SU-DHL-6 (cell line): ENCODE measurements at regions not wholly inside any gene's neighbourhood (a gene's known extent, or its start where the extent isn't known, plus 50 kb on each side); places are given as distances from the start of the nearest gene placed in this dataset.

Source experiments
- CTCF ChIP-seq: fragments of 200-600 bp; sonication (generic); IDR thresholded peaks from one replicate; pipeline ENCODE4 v1.5.1; 2017; ENCODE audit warnings: antibody characterized with exemption, mild to moderate bottlenecking, low read length, moderate library complexity; ENCODE audit not compliant: insufficient read depth, poor library complexity, severe bottlenecking
- EZH2phosphoT487 ChIP-seq: fragments of 200-600 bp; sonication (generic), shearing (Covaris generic); conservative IDR thresholded peaks from 2 replicates; pipeline ENCODE4 v1.6.1; 2018; ENCODE audit warnings: mild to moderate bottlenecking, antibody characterized with exemption, low read length, moderate library complexity, mixed read lengths

GRCh38 chr5:54828151-54828550, 157.2 kb downstream of the ESM1 start:
- no peak for TF ChIP-seq CTCF
- no peak for TF ChIP-seq EZH2phosphoT487
